ENCODE measurements at regions not wholly inside any gene's neighbourhood (a gene's known extent, or its start where the extent isn't known, plus 50 kb on each side); places are given as distances from the start of the nearest gene placed in this dataset.

DNA sequence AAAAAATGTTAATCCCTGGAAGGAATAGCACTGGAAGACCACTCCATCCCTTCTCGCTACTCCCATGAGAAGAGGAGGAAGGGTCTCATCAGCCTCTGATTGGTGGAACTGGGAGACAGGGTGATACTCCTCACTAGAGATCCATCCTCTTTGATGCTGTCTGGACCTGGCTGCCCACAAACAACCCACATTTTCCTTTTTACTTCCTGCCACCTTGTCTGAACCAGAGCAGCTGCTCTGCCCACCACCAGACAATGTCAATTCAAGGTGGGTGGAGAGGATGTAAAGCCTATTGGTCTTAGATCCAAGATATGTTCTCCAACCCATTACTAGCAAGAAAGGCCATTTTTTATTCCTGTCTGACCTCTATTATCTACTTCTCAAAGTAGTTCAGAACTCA, 246.9 kb upstream of the TANK start:
- DNase-seq (ENCODE audit: low spot score) (no peak), FAIRE-seq (no peak)

DNA sequence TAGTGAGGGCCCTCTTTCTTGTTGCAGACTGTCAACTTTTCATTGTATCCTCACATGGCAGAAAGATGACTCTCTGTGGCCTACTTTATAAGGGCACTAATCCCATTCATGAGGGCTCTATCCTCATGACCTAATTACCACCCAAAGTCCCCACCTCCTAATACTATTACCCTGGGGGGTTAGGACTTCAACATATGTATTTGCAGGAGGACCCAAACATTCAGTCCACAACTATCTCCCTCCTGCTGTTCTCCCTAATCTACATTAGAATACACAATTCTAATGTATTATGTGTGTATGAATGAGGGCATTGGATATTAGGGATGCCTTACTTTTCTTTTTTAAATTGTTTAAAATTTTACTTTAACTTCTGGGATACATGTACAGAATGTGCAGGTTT, 246.0 kb upstream of the TANK start:
- DNase-seq (ENCODE audit: low spot score) (no peak), FAIRE-seq (no peak)

DNA sequence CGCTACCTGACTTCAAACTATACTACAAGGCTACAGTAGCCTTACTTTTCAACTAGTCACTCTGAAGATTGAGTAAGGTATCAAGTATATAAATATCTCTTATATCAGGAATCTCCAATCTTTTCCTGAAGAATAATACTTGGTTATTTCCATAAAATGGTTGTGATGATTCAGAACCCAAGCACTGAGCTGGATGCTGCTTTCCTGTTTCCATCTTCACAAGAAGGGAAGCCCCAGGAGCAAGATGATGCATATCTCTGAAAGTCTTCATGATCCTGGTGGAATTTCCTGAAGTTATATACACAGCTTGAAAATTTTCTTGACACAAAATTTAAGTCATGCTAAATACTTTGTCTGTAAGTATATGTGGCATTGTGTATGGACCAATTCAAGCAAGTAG, 243.9 kb upstream of the TANK start:
- FAIRE-seq = no peak
- DNase-seq (ENCODE audit: low spot score) = no peak

DNA sequence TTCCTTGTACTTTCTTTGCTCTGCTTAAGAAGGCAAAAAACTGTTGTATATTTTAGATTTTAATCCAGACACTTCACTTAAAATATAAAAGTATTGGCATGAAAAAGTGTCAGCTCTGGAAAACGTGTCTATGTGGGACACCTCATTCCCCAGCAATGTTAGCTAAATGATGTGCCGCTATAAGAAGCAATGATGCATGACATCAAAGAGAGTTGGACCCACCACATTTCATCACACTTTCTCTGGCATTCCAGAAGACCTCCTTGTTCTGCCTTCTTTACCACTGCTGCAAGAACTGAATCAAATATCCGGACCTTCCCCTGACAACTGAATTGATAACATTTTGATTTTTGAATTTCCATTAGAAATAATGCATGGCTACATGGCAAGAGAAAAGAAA, 242.4 kb upstream of the TANK start:
- DNase-seq (ENCODE audit: low spot score) = no peak
- no peak for FAIRE-seq

DNA sequence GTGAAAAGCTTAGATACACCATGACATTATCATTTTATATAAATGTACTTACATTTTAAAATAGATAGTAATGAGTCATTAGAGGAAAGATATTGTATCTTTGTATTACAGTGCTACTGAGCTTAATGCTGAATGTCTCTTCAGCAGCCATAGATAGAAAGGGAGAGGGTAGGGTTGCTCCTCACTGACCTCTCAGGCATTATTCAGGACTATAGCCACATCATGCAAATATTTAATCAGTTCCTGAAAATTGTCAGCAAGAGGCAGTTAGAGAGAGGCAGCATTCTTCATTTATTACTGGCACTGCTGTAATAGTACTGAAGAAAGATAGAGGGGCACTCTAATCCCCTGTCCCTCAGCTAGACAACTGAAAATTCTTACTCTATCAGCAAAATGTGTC, 242.0 kb upstream of the TANK start:
- FAIRE-seq (no peak), DNase-seq (ENCODE audit: low spot score) (no peak)

DNA sequence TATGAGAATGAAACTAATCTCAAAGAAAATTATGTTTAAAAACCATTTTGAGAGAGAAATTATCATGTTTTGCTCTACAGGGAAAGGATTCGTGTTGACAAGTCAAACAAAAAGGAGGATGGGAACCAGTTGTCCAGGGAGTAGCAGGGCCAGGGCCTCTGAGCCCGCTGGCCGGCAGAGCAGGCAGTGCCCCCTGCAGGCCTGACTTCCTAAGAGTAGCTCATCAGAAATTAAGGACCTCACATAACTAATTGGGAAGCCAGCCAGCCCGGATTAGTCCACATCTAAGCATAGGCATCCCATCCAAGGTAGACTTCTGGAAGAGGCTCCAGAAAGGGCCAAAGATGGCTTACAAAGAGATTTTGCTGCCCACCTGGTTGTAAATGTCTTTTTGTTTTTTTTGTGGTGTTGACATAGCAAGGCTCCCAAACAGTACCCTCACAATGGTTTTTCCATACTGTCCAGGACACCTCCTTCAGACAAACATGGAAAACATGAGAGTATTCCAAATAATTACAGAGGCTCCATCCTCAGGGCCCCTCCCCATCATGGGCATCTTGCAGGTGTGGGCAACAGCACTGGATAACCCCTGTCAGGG, 241.2 kb upstream of the TANK start:
- DNase-seq (ENCODE audit: low spot score) (peak; percentile 25), FAIRE-seq (no peak)

DNA sequence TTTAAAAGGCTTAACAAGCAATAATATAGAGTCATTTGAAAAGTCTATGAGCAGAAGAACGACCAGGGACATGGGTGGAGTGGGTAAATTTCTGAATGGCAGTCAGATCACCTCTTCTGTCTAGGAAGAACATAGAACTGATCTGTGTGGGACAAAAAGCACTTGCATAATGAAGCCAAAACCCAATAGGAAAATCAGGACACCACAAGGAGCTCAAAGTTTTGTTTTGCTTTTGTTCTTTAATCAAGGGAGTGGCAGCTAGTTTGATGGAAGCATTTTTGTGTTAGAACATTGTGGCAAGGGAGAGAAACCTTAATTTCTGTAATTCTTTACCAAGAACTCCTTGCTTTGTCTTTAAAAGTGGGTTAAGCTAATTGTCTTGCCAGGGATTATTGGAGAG, 240.2 kb upstream of the TANK start:
- DNase-seq (ENCODE audit: low spot score) (no peak), FAIRE-seq (no peak)

DNA sequence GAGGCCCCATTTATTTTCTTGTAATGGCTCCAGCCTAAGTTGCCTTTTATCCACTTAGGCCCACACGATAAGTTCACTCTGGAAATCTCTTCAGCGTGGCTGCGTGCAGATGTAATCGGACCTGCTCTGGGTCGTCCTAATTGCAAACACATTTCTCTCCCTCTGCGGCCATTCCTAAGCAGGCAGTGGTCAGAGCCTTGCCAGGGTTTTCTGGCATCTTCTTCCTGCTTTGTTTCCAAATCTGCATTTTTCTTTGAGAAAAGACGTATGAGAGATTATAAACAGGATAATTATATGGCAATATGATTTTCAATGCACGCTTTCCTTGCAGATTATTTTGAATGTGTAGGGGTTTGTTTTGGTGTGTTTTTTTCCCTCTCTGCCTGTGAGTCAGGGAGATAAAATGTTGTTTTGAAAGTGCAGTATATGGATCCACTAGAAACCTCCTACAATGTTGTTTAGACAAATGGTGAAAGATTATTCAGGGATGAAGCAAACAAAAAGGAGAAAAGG, 239.4 kb upstream of the TANK start:
- FAIRE-seq (no peak), DNase-seq (ENCODE audit: low spot score) (no peak)

DNA sequence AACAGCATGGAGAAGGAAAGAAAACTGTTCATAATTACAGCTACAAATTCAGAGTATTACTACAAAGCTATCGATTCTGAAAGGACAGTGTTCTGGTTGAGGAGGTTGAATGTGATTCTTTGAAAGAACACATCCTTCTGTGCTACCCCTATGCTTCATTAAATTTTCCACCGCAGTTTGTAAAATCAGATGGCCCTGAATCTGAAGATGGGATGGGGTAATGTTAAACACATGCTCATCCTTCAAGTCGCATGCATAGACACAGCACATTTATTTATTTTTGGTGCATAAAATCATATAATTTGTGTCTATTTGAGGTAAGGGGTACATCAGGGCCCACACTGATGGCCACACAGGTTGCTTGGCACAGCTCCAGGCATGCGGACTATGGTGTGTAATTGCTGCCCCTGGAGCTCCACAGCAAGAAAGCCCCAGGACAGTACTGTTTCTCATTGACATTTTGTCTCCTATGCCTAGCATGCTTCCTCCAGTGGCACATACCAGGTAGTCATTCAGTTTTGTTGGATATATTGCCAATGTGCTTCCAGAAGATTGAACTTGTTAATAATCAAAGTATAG, 238.8 kb upstream of the TANK start:
- no peak for DNase-seq (ENCODE audit: low spot score)
- no peak for FAIRE-seq

DNA sequence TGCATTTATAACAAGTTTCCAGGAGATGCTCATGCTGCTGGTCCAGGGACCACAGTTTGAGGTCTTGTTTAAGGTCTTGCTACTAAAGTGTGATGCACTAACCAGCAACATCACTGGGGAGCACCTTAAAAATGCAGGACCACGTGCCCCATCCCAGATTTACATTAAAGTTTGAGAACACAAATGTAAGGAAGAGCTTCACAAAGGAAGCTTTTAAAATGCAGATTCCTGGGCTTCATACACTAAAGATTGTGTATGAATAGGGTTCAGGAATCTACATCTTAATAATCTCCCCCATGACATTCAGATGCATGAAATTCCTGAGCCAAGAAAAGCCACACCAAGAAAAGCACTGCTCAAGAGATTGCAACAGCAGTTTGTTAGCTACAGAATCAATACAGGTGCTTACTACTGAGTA, 235.3 kb upstream of the TANK start:
- FAIRE-seq = no peak
- DNase-seq (ENCODE audit: low spot score) = no peak

DNA sequence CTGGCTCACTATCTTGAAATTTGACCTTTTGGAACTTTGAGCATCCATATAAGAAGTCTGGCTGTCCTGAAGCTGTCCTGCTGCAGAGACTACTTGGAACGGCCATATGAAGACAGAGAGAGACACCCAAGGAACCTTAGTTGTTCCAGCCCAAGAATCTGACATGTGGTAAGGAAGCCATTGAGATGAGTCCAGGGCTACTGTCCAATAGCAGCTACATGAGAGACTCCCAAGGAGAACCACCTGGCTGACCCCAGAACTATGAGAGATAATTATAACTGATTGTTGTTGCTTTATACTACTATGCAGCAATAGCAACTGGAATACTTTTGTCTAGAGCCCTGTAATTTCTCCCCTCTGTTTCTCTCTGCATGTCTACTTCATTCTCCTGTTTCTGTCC, 234.3 kb upstream of the TANK start:
- FAIRE-seq (no peak), DNase-seq (ENCODE audit: low spot score) (no peak)

DNA sequence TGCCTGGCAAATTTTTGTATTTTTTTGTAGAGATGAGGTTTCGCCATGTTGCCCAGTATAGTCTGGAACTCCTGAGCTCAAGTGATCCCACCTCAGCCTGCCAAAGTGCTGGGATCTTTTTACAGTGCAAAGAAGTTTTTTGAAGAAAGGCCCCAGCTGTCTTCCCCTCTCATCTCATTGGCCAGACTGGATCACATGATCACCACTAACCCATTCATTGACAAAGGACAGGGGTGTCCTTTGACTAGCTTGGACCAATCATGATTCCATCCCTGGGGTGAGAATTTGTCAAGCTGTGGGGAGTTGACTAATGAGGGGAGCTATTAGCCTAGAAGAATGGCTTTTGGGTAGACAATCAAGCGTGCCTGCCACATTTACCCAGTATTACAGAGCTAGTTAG, 232.9 kb upstream of the TANK start:
- DNase-seq (ENCODE audit: low spot score) (no peak), FAIRE-seq (no peak)

DNA sequence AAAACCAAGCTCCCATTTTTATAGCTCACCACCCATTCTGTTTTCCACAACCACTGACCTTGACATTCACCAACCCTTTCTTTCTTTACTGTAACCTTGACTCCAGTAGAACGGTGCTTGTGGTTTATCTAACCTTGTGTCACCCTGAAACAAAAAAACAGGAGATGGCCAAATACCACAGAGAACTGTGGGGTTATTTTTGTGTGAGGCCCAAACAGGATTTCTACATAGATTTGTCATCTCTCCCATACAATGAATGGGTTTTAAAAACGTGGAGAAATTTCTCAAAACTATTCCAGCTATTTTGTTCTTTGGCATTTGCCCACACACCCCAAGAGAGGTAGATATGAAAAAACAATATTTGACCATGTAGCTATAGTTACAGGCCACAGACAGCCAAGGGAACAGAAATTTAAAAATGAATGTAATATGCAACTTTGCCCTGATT, 231.3 kb upstream of the TANK start:
- DNase-seq (ENCODE audit: low spot score) (no peak), FAIRE-seq (no peak)

DNA sequence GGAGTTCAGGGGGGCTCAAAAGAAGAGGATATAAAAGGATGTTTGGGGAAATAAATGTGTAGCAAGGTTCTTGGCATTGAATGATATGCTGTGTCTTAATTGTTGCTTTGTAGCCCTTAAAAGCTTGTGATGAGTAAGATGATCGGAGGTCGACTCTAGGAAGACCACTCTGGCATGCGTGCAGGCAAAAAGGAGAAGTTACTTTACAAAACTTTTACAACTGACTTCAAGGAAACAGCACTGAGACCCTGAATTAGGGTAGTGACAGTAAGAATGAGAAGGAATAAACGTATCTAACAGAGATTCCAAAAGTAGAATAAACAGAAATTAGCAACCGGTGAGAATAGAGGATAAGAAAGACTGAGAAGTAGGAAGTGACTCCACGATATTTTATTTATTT, 228.7 kb upstream of the TANK start:
- DNase-seq (ENCODE audit: low spot score) (no peak), FAIRE-seq (no peak)

DNA sequence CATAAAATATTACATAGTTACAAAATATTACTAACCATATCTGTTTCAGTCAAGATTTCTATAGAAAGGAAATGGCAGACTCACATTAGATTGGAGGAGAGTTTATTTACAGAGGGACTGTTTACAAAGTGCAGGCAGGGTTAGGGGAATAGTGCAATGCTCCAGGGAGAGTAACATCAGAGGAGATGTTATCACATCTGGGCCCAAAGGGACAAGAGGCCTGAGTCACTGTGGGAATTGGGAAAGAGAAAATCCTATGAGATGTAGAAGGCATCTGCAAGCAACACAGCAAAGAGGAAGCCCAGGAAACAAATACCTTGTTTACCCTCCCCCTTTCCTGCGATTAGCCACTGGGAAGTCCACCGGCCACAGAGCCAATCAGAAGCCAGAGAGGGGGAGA, 227.3 kb upstream of the TANK start:
- DNase-seq (ENCODE audit: low spot score) (no peak), FAIRE-seq (no peak)

DNA sequence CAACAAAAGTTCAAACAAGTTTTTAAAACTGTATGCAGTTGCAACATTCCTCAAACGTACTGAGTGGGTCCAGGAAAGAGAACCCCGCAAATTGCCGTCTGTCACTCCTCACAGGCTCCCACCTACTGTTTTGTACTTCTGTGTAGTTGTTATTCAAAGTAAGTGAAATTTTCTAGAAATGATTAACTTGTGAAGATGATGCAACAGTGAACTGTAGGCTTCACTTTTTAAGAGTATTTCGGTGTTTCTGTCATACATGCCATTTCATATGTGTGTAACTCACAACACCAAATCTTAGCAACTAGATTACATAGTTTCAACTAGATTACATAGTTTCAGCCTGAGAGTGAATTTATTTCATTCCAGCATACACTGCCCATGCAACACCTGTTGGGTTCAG, 226.0 kb upstream of the TANK start:
- FAIRE-seq (no peak), DNase-seq (ENCODE audit: low spot score) (no peak)

DNA sequence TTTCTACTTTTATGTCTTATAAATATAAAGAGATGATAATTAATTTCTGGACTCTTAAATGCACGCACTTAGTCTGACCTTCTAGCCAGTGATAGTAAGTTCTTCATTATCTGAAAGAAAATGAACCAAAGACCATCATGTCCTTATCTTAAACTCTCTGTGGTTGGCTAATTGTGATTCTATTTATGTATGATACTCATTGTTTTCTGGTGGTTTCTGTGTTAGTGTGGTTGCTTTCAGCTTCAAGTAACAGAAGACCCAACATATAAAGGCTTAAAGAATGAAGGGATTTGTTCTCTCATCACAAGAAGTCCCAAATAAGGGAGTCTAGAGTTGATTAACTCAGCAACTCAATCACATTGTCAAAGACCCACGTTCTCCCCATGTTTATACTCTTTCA, 225.2 kb upstream of the TANK start:
- FAIRE-seq (no peak), DNase-seq (ENCODE audit: low spot score) (no peak)

DNA sequence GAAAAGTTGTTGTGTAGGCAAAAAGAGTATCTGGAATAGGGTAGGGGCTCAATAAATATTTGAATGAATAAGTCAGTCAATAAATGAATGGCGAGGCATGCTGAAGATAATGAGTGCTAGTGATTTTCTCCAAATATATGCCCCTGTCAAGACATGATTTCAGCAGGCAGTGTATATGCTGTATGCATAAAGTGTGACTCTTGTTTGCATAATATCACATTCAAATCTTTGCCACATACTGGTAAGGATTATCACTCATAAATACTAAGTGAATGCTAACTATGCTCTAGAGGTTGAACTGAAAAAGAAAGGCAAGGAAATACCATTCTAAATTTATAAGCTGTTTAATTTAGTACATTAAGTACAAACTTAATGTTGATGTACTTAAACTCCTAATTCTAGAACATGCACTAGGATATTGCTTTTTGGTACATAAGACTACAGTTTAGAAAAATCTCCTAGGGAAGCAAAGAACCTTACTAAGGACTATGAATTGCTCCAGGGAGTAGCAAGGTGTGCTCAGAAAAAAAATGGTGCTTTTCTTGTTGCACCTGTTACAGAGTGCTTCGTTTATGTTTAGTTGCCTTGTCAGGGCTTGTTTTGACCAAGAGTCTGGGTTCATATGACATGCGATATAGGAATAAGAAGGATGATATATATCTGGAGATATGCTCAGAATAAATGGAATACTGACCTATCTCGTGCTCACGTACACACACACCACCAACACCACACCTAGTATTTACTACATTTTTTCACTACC, 224.0 kb upstream of the TANK start:
- no peak for DNase-seq (ENCODE audit: low spot score)

DNA sequence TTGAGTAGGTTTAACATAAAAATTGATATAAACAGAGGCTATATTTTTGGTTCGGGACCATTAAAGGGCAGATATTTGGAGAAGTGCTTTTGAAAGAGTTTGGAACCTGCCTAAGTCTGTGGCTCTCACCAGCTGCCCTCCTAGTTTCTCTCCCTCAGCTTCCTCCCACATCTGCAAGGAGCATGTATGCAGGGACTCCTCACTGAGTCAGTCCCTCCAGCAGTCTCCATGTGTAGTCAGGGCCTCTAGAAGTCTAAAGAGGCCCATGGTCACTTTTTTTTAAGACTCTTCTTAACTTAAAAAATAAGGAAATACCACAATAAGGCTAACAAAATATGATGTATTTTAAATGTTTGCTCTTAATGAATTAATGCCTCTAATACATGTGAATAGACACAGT, 220.0 kb upstream of the TANK start:
- FAIRE-seq (no peak), DNase-seq (ENCODE audit: low spot score) (no peak)

More for the DNA sequence above, 224.0 kb upstream of the TANK start:
- no peak for FAIRE-seq

DNA sequence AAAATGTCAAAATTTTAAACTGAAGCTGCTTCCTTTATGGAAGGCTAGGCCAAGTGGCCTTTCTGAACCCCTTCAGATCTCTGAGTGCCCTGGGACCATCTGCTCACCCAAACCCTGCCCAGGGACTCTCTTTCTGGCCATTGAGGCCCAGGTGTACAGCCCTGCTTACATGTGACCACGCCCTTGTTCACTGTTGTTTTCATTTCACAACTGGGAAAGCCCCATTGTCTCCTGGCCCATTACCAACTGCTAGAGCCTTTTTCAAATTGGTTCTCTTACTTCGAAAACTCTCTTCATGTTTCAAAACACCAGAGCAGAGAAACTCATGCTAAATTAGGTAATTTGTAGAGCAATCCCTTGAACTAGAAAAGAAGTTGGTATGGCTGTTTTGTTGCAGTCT, 219.5 kb upstream of the TANK start:
- DNase-seq (ENCODE audit: low spot score) (no peak), FAIRE-seq (no peak)

DNA sequence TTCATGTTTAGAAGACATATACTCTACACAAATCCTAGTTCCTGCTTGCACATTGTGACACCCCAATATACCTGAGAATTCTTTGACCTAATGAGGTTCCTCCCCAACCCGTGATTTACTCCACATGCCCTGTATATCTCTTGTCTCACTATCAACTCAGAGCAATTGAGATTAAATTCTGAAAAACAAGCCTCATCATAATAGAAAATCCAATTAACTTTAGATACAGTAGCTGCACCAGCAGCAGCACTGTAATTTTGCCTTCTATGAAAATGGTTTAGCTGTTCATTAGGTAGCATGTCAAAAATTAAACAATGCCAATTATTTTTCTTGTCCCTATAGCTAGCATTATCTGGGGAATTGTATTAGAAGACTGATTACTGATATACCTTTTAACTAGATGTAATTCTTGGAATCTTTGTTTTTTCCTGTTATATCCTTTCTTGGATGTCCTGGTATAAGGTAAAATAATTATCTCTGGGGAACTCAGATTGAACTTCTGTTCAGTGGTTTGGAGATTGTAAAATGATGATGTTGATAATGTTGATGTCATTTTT, 218.9 kb upstream of the TANK start:
- FAIRE-seq (no peak), DNase-seq (ENCODE audit: low spot score) (no peak)

DNA sequence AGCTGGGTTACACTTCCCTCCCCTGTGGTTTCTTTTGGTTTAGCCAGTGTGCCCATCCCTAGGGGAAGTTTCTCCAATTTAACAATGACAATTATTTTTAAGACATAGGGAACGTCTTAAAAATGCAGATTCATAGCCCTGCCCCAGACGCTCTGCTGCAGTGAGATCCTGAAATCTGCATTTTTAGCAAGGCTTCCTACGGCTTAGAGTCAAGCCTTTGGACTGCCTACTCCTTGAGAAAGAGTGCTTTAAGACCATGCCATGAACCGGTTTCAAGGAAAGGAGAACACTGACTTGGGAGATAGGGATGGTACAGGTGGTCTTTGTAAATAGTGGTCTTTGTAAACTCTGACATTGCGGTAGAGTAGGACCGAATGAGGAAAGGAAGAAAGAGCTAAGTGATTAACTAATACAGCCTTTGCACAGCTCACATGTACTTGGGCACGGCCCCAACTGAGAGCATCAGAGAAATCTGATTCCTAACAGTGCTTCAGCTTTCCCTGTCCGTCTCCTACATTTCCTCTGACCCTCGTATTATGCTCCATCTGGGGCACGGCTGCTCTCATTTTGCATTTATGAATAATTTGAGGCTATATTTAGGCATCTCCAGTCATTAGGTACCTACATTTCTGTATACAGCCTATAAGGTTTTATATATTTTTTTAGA, 217.6 kb upstream of the TANK start:
- FAIRE-seq = no peak

More for the DNA sequence above, 217.6 kb upstream of the TANK start:
- DNase-seq (ENCODE audit: low spot score) = no peak

All from urothelium cell line (cell line).